Spleen (tissue), 11 donors: ENCODE measurements at regions not wholly inside any gene's neighbourhood (a gene's known extent, or its start where the extent isn't known, plus 50 kb on each side); places are given as distances from the start of the nearest gene placed in this dataset.

Experiments used
- DNase-seq: peaks from one replicate; pipeline ENCODE4 v3.0.0-alpha.2; 2020
- H3K27ac ChIP-seq, 8 donors: fragments of 200-600 bp; sonication (generic) in 7 of 8; 1 replicate in 4 of 8; 2 replicates in 4 of 8; pipeline versions ENCODE4 v1.5.0 to v1.8.0; 2016 to 2021; ENCODE audit warnings: inconsistent platforms in 4 of 8, mild to moderate bottlenecking in 4 of 8, moderate library complexity in 1 of 8
- H3K27me3 ChIP-seq, 7 donors: fragments of 200-600 bp; sonication (generic) in 6 of 7; replicated peaks in 1 of 7; 1 replicate in 4 of 7; 2 replicates in 3 of 7; pipeline versions ENCODE4 v1.5.0 to v1.8.0; 2016 to 2021; ENCODE audit warnings: inconsistent platforms in 3 of 7, mild to moderate bottlenecking in 1 of 7
- H3K36me3 ChIP-seq, 6 donors: fragments of 200-600 bp; sonication (generic) in 5 of 6; 1 replicate in 4 of 6; 2 replicates in 2 of 6; pipeline versions ENCODE4 v1.5.0 to v1.8.0; 2016 to 2021; ENCODE audit warnings: inconsistent platforms in 2 of 6
- H3K4me1 ChIP-seq, 6 donors: fragments of 200-600 bp; sonication (generic) in 5 of 6; 1 replicate in 3 of 6; 2 replicates in 3 of 6; pipeline versions ENCODE4 v1.5.0 to v1.8.0; 2016 to 2021; ENCODE audit warnings: inconsistent platforms in 3 of 6
- H3K4me3 ChIP-seq, 8 donors: fragments of 200-600 bp; sonication (generic) in 7 of 8; 1 replicate in 4 of 8; 2 replicates in 4 of 8; pipeline versions ENCODE4 v1.5.0 to v1.8.0; 2016 to 2021; ENCODE audit warnings: inconsistent platforms in 4 of 8, mild to moderate bottlenecking in 4 of 8, moderate library complexity in 2 of 8
- H3K9me3 ChIP-seq, 8 donors: fragments of 200-600 bp; sonication (generic) in 7 of 8; 1 replicate in 4 of 8; 2 replicates in 4 of 8; pipeline versions ENCODE4 v1.5.0 to v1.8.0; 2016 to 2021; ENCODE audit warnings: inconsistent platforms in 4 of 8
- CTCF ChIP-seq, 11 experiments: fragments of 200-600 bp in 7 of 11; fragments of 450-650 bp in 4 of 11; sonication (generic) in 4 of 11; IDR thresholded peaks in 8 of 11; conservative IDR thresholded peaks in 3 of 11; 1 replicate in 7 of 11; 2 replicates in 4 of 11; pipeline versions ENCODE4 v1.4.0 to v1.8.0; 2016 to 2021; ENCODE audit warnings: antibody characterized with exemption in 11 of 11, inconsistent platforms in 4 of 11, mild to moderate bottlenecking in 1 of 11
- POLR2A ChIP-seq, 3 donors: fragments of 450-650 bp; IDR thresholded peaks; one replicate each; pipeline ENCODE4 v1.5.1; 2017; ENCODE audit warnings: antibody characterized with exemption in 3 of 3, mild to moderate bottlenecking in 1 of 3
- POLR2AphosphoS5 ChIP-seq, 3 donors: sonication (generic); formaldehyde crosslinking; IDR thresholded peaks; one replicate each; pipeline ENCODE4 v1.5.1; 2017; ENCODE audit warnings: antibody characterized with exemption in 3 of 3
- WGBS, 5 donors: extraction: QIAGEN DNeasy Blood & Tissue Kit in 3 of 5; methylation state at CpG; one replicate each; pipeline versions ENCODE4 v1.1.5 to v1.1.7; 2013 to 2018; 5-methylcytosine and 5-hydroxymethylcytosine counted together
- intact Hi-C: fragments of 100-400 bp; cut with DNase I; formaldehyde crosslinking; loops from one replicate; pipeline ENCODE4 v1.15.0; 2023; ENCODE audit warnings: low total_unique reads
- donor health status: healthy with polysubstance abuse.
- donor health status: DM: no; HTN: no; CAD: no; lungs with moderate emphysema.
- donor health status: DM: no; HTN: no; CAD: no.
- donor health status: Bipolar disorder and iron deficiency.
- donor health status: healthy.
- donor health status: DM: no; HTN: no; CAD: no.
- donor health status: DM: yes; HTN: yes; CAD: no.

- intact Hi-C loops, result no loop called here
- H3K4me3 ChIP-seq, result no peak overlapping the region
- H3K4me1 ChIP-seq, result no peaks in the 10 kb centered on the region
- peaks cover 0 to 2% (median 0%) of the 10 kb centered on the region in 7 donors for H3K27me3 ChIP-seq
- DNase-seq, result no peak
- H3K36me3 ChIP-seq, result no peaks in the 10 kb centered on the region
- peaks cover 0 to 4% (median 2%) of the 10 kb centered on the region in 8 donors for H3K9me3 ChIP-seq
- no peak overlapping the region for H3K27ac ChIP-seq
- 77 to 84% (median 80%) methylated on average over 10 of the region's 10 CpGs for WGBS, 5 donors
- TF ChIP-seq POLR2AphosphoS5 (IDR thresholded peaks at IDR 0.05) (no peak), CTCF (IDR thresholded peaks at IDR 0.05 in 8 of 11, conservative IDR thresholded peaks at IDR 0.05 in 3 of 11) (no peak), POLR2A (IDR thresholded peaks at IDR 0.05) (no peak)
Measured at GRCh38 chr13:44107357-44108121, 227.8 kb downstream of the LACC1 start.

DNA sequence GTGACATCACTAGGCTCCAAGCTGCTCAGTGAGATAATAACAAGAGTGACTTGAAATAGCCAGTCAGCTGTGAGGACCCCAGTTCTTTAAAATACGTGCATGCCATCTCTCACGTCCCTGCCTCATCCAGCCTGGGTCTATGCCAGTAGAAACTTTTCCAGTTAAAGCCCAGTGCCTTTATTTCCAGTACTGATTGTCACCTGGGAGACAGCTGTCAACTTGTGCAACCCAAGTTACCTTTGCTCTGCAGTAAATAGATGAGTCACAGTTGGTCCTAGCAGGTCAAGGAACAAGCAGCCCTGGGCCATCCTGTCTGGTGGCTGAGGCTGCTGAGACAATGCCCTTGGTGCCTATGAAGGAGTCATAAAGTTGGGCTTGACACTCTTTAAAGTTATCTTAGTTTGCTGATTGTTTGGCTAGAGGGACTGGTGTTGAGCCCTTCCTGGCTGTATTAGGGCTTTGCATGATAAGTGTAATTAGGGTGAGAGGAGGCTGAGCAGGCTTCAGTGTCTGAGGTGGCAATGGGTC is 228.7 kb downstream of the LACC1 start:
- WGBS, 5 donors, result 84 to 92% (median 90%) methylated on average over 2 of the region's 2 CpGs
- no peak overlapping the region for H3K4me3 ChIP-seq
- no peaks in the 10 kb centered on the region for H3K4me1 ChIP-seq
- H3K27ac ChIP-seq, result no peak overlapping the region
- intact Hi-C loops, result no loop called here
- no peak for DNase-seq
- TF ChIP-seq POLR2AphosphoS5 (IDR thresholded peaks at IDR 0.05), result no peak
- no peak for TF ChIP-seq POLR2A (IDR thresholded peaks at IDR 0.05)
- TF ChIP-seq CTCF (IDR thresholded peaks at IDR 0.05 in 8 of 11, conservative IDR thresholded peaks at IDR 0.05 in 3 of 11), result no peak
- H3K36me3 ChIP-seq, result no peaks in the 10 kb centered on the region
- H3K27me3 ChIP-seq, result no peaks in the 10 kb centered on the region
- no peaks in the 10 kb centered on the region for H3K9me3 ChIP-seq

DNA sequence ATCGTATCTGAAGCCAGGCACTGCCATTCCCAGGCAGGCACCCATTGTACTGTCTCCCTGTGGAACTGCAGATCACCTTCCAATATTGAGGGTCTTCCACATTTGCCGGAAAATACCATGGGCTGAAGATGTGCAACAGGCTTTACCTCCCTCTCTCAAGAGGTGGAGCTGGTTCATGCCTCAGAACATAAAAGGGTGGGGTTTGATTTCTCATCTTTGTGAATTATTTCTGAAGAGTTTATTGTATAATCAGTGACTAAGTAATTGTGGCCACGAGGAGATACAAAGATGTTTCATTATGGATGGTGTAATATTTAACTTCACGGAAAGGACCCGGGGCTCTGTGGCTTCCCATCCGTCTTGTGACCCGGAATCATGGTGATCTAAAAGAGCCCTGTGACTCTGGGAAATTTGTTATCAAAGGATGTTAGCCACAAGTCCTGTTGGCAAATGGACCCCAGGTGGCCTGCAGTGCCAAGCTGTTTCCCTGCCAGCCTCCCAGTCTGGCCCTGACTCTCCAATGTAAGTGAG is 230.5 kb downstream of the LACC1 start:
- TF ChIP-seq POLR2AphosphoS5 (IDR thresholded peaks at IDR 0.05) (no peak), CTCF (IDR thresholded peaks at IDR 0.05 in 8 of 11, conservative IDR thresholded peaks at IDR 0.05 in 3 of 11) (no peak), POLR2A (IDR thresholded peaks at IDR 0.05) (no peak)
- no peaks in the 10 kb centered on the region for H3K36me3 ChIP-seq
- no peaks in the 10 kb centered on the region for H3K4me1 ChIP-seq
- H3K27me3 ChIP-seq, result no peaks in the 10 kb centered on the region
- no peak for DNase-seq
- no peak overlapping the region for H3K4me3 ChIP-seq
- no peak overlapping the region for H3K27ac ChIP-seq
- WGBS, 5 donors, result 62 to 79% (median 68%) methylated on average over 7 of the region's 7 CpGs
- no peaks in the 10 kb centered on the region for H3K9me3 ChIP-seq
- intact Hi-C loops, result no loop called here

DNA sequence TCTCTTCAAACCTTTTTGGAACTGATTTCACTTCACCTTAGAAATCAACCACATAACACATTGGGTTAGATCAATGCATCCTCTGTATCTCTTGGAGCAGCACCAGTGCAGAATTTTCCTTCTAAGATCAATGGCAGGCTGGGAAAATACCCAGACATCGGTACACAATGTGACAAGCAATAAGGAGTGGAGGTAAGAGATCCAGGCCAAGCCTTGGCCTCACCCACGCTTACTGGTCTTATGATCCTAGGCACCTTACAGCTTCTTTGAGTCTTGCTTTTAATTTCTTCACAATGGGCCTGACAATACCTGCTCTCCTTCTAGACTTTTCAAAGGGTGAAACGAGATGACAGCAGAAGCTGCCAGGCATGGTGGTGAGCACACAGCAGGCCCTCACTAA is 232.0 kb downstream of the LACC1 start:
- no peak for TF ChIP-seq CTCF (IDR thresholded peaks at IDR 0.05 in 8 of 11, conservative IDR thresholded peaks at IDR 0.05 in 3 of 11)
- TF ChIP-seq POLR2A (IDR thresholded peaks at IDR 0.05), result no peak
- no peak for TF ChIP-seq POLR2AphosphoS5 (IDR thresholded peaks at IDR 0.05)
- H3K4me3 ChIP-seq, result no peak overlapping the region
- H3K27ac ChIP-seq, result no peak overlapping the region
- H3K4me1 ChIP-seq, result peaks cover 1 to 10% (median 3%) of the 10 kb centered on the region in 6 donors
- intact Hi-C loops, result no loop called here
- WGBS, 5 donors, result 79 to 89% (median 85%) methylated on average over 3 of the region's 3 CpGs
- no peaks in the 10 kb centered on the region for H3K9me3 ChIP-seq
- no peak for DNase-seq
- no peaks in the 10 kb centered on the region for H3K36me3 ChIP-seq
- H3K27me3 ChIP-seq, result no peaks in the 10 kb centered on the region
